Panc1 (cell line): ENCODE measurements at regions not wholly inside any gene's neighbourhood (a gene's known extent, or its start where the extent isn't known, plus 50 kb on each side); places are given as distances from the start of the nearest gene placed in this dataset.

Experiments
- CTCF ChIP-seq: fragments of 450-650 bp; IDR thresholded peaks from 2 replicates; pipeline ENCODE4 v1.5.1; 2017; ENCODE audit warnings: mild to moderate bottlenecking
- POLR2AphosphoS5 ChIP-seq: IDR thresholded peaks from 2 replicates; pipeline ENCODE4 v1.6.1; 2012; ENCODE audit warnings: mild to moderate bottlenecking, low read depth, low read length, moderate library complexity
- REST ChIP-seq, 2 experiments: IDR thresholded peaks; 2 replicates each; pipeline ENCODE4 v1.6.1; 2011 to 2012; ENCODE audit warnings: low read depth in 2 of 2, control low read depth in 1 of 2, low read length in 1 of 2, mild to moderate bottlenecking in 1 of 2, moderate library complexity in 1 of 2; ENCODE audit not compliant: insufficient read depth in 1 of 2
- SIN3A ChIP-seq: IDR thresholded peaks from 2 replicates; pipeline ENCODE4 v1.6.1; 2012; ENCODE audit warnings: low read depth, mild to moderate bottlenecking, low read length, moderate library complexity, borderline replicate concordance; ENCODE audit not compliant: insufficient read depth
- TCF7L2 ChIP-seq: IDR thresholded peaks from 2 replicates; pipeline ENCODE4 v1.6.1; 2011; ENCODE audit warnings: mild to moderate bottlenecking, low read depth, low read length, inconsistent platforms

GRCh38 chr5:56475689-56476486 is 242.8 kb upstream of the ANKRD55 start:
- TF ChIP-seq CTCF, result no peak
- no peak for TF ChIP-seq TCF7L2
- no peak for TF ChIP-seq POLR2AphosphoS5
- TF ChIP-seq SIN3A, result no peak
- no peak for TF ChIP-seq REST (IDR thresholded peaks at IDR 0.05; ENCODE audit: insufficient read depth in 1 of 2, low read depth in 2 of 2, low read length in 1 of 2)
